ENCODE measurements at regions not wholly inside any gene's neighbourhood (a gene's known extent, or its start where the extent isn't known, plus 50 kb on each side); places are given as distances from the start of the nearest gene placed in this dataset.
A peak's percentile ranks its signal among the peaks of the same experiment; 100 is the strongest.

DNA sequence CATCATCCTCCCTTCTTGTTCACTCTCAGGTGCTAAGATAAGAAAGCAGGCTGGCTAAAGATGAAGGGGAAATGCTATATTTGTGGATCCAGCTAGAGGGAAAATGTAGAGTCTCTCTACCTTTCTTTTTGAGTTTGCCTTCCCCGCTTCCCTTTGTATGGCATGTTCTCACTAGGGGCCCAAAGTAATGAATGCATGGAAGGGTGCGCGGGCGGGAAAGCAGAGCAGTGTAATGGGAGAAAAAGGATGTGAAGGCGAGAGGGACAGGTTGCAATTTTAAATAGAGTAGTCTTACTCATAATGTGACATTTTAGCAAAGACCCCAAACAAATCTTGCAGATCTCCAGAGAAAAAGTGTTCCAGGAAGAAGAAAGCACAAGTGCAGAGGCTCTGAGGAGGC is 105.1 kb upstream of the ATP1B1 start:
- no peak overlapping the region for H3K27ac ChIP-seq (ENCODE audit: low read length)
- no peaks in the 10 kb centered on the region for H3K4me1 ChIP-seq (ENCODE audit: control insufficient read depth, insufficient read depth, low read length)
- no peaks in the 10 kb centered on the region for H3K27me3 ChIP-seq (ENCODE audit: control insufficient read depth, insufficient read depth, low read length)
- DNase-seq = no peak
- no peaks in the 10 kb centered on the region for H3K9me3 ChIP-seq (ENCODE audit: control insufficient read depth, low read depth, low read length)
- H3K4me3 ChIP-seq (ENCODE audit: low read length) = no peak overlapping the region
- 83% methylated on average over 1 of the region's 5 CpGs for WGBS (ENCODE audit: insufficient coverage, low lambda C conversion rate)
- no peaks in the 10 kb centered on the region for H3K36me3 ChIP-seq (ENCODE audit: control insufficient read depth, insufficient read depth, low read length)

GRCh38 chr1:169003864-169004516 is 102.5 kb upstream of the ATP1B1 start:
- H3K27ac ChIP-seq (ENCODE audit: low read length) = no peak overlapping the region
- DNase-seq = no peak
- no peaks in the 10 kb centered on the region for H3K9me3 ChIP-seq (ENCODE audit: control insufficient read depth, low read depth, low read length)
- H3K4me3 ChIP-seq (ENCODE audit: low read length) = no peak overlapping the region
- no peaks in the 10 kb centered on the region for H3K27me3 ChIP-seq (ENCODE audit: control insufficient read depth, insufficient read depth, low read length)
- H3K4me1 ChIP-seq (ENCODE audit: control insufficient read depth, insufficient read depth, low read length) = no peaks in the 10 kb centered on the region
- WGBS (ENCODE audit: insufficient coverage, low lambda C conversion rate) = no CpG with 5 or more reads among the region's 1 CpG
- H3K36me3 ChIP-seq (ENCODE audit: control insufficient read depth, insufficient read depth, low read length) = no peaks in the 10 kb centered on the region

DNA sequence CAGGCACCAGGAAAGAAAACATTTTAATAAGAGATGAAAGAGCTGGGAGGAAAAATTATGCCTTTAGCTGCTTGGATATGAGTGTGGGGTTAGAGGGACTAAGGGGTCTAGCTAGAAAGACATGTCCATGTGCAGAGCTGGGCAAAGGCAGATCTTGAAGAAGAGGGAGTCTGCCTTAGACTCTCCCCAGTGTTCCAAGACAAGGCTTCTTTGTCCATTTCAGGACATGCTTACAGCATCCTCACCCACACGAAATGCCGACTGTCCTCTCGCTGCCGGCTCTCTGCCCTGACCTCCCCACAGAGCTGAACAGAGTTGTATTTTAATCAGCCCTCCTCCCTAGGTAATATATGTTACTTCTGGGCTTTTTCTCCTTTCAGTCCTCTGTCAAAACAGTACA is 100.7 kb upstream of the ATP1B1 start:
- no CpG with 5 or more reads among the region's 4 CpGs for WGBS (ENCODE audit: insufficient coverage, low lambda C conversion rate)
- DNase-seq = no peak
- H3K36me3 ChIP-seq (ENCODE audit: control insufficient read depth, insufficient read depth, low read length) = no peaks in the 10 kb centered on the region

GRCh38 chr1:169009666-169010065 is 96.8 kb upstream of the ATP1B1 start:
- Histone ChIP-seq H3K27me3 (ENCODE audit: control insufficient read depth, insufficient read depth, low read length) (no peaks in the 10 kb centered on the region), H3K36me3 (ENCODE audit: control insufficient read depth, insufficient read depth, low read length) (no peaks in the 10 kb centered on the region), H3K4me3 (ENCODE audit: low read length) (no peak overlapping the region), H3K27ac (ENCODE audit: low read length) (no peak overlapping the region), H3K9me3 (ENCODE audit: control insufficient read depth, low read depth, low read length) (no peaks in the 10 kb centered on the region), H3K4me1 (ENCODE audit: control insufficient read depth, insufficient read depth, low read length) (no peaks in the 10 kb centered on the region)
- no peak for DNase-seq

More for the DNA sequence above, 100.7 kb upstream of the ATP1B1 start:
- H3K27me3 ChIP-seq (ENCODE audit: control insufficient read depth, insufficient read depth, low read length) = no peaks in the 10 kb centered on the region
- H3K9me3 ChIP-seq (ENCODE audit: control insufficient read depth, low read depth, low read length) = no peaks in the 10 kb centered on the region
- H3K4me3 ChIP-seq (ENCODE audit: low read length) = no peak overlapping the region
- H3K27ac ChIP-seq (ENCODE audit: low read length) = no peak overlapping the region
- H3K4me1 ChIP-seq (ENCODE audit: control insufficient read depth, insufficient read depth, low read length) = no peaks in the 10 kb centered on the region

- Histone ChIP-seq H3K9me3 (ENCODE audit: control insufficient read depth, low read depth, low read length) (no peaks in the 10 kb centered on the region), H3K27me3 (ENCODE audit: control insufficient read depth, insufficient read depth, low read length) (no peaks in the 10 kb centered on the region), H3K27ac (ENCODE audit: low read length) (no peak overlapping the region), H3K36me3 (ENCODE audit: control insufficient read depth, insufficient read depth, low read length) (no peaks in the 10 kb centered on the region), H3K4me3 (ENCODE audit: low read length) (no peak overlapping the region), H3K4me1 (ENCODE audit: control insufficient read depth, insufficient read depth, low read length) (no peaks in the 10 kb centered on the region)
- no peak for DNase-seq
- no CpG with 5 or more reads among the region's 2 CpGs for WGBS (ENCODE audit: insufficient coverage, low lambda C conversion rate)
Observed at GRCh38 chr1:169012416-169012815, 94.1 kb upstream of the ATP1B1 start.

DNA sequence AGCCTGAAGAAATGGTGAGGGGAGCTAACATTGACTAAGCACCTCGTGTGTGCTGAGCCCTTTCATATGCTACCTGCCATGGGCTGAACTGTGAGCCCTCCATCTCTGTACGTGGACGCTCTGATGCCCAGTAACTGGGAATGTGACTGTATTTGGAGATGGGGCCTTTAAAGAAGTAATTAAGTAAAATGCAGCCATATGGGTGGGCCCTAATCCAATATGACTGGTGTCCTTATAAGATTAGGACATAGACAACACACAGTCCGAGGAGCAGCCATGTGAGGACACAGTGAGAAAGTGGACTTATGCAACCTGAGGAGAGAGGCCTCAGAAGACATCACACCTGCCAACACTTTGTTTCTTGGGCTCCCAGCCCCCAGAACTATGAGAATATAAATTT is 92.7 kb upstream of the ATP1B1 start:
- H3K27ac ChIP-seq (ENCODE audit: low read length) = no peak overlapping the region
- no peak overlapping the region for H3K4me3 ChIP-seq (ENCODE audit: low read length)
- no peak for DNase-seq
- WGBS (ENCODE audit: insufficient coverage, low lambda C conversion rate) = no CpG with 5 or more reads among the region's 4 CpGs
- H3K4me1 ChIP-seq (ENCODE audit: control insufficient read depth, insufficient read depth, low read length) = peaks cover 10% of the 10 kb centered on the region
- no peaks in the 10 kb centered on the region for H3K9me3 ChIP-seq (ENCODE audit: control insufficient read depth, low read depth, low read length)
- H3K36me3 ChIP-seq (ENCODE audit: control insufficient read depth, insufficient read depth, low read length) = no peaks in the 10 kb centered on the region
- H3K27me3 ChIP-seq (ENCODE audit: control insufficient read depth, insufficient read depth, low read length) = no peaks in the 10 kb centered on the region

GRCh38 chr1:169015464-169015863 is 91.0 kb upstream of the ATP1B1 start:
- H3K4me3 ChIP-seq (ENCODE audit: low read length) = no peak overlapping the region
- DNase-seq = no peak
- no peaks in the 10 kb centered on the region for H3K27me3 ChIP-seq (ENCODE audit: control insufficient read depth, insufficient read depth, low read length)
- no peak overlapping the region for H3K27ac ChIP-seq (ENCODE audit: low read length)
- H3K4me1 ChIP-seq (ENCODE audit: control insufficient read depth, insufficient read depth, low read length) = peaks cover 21% of the 10 kb centered on the region
- no peaks in the 10 kb centered on the region for H3K9me3 ChIP-seq (ENCODE audit: control insufficient read depth, low read depth, low read length)
- no peaks in the 10 kb centered on the region for H3K36me3 ChIP-seq (ENCODE audit: control insufficient read depth, insufficient read depth, low read length)
- WGBS (ENCODE audit: insufficient coverage, low lambda C conversion rate) = 100% methylated on average over 1 of the region's 5 CpGs

DNA sequence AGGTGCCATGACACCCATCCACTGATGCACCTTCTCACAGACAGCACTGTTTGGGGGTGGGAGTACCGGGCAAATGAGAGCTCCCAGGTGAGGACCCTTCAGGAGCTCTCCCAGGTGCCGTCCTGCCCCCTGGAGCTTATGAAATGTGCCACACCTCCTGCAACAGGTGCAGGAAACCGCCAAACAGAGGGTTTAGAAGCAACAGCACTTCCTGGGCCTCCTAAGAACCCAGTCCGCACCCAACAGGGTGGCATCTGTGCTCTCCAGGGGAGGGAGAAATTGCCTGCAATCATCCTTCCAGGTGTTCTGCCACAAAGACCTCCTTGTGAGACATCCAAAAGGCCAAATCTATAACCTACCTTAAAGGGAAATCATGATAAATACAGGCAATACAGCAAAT is 87.7 kb upstream of the ATP1B1 start:
- Histone ChIP-seq H3K4me1 (ENCODE audit: control insufficient read depth, insufficient read depth, low read length) (peaks cover 21% of the 10 kb centered on the region), H3K4me3 (ENCODE audit: low read length) (no peak overlapping the region), H3K27me3 (ENCODE audit: control insufficient read depth, insufficient read depth, low read length) (no peaks in the 10 kb centered on the region), H3K36me3 (ENCODE audit: control insufficient read depth, insufficient read depth, low read length) (no peaks in the 10 kb centered on the region), H3K27ac (ENCODE audit: low read length) (peak overlapping the region; percentile 65), H3K9me3 (ENCODE audit: control insufficient read depth, low read depth, low read length) (no peaks in the 10 kb centered on the region)
- DNase-seq = peak in 1 of 2 donors; percentile 52
- no CpG with 5 or more reads among the region's 4 CpGs for WGBS (ENCODE audit: insufficient coverage, low lambda C conversion rate)

- peaks cover 21% of the 10 kb centered on the region for H3K4me1 ChIP-seq (ENCODE audit: control insufficient read depth, insufficient read depth, low read length)
- no peaks in the 10 kb centered on the region for H3K9me3 ChIP-seq (ENCODE audit: control insufficient read depth, low read depth, low read length)
- H3K27ac ChIP-seq (ENCODE audit: low read length) = peak overlapping the region; percentile 65
- peak; percentile 65 to 79 for DNase-seq
- no peaks in the 10 kb centered on the region for H3K27me3 ChIP-seq (ENCODE audit: control insufficient read depth, insufficient read depth, low read length)
- H3K36me3 ChIP-seq (ENCODE audit: control insufficient read depth, insufficient read depth, low read length) = no peaks in the 10 kb centered on the region
- H3K4me3 ChIP-seq (ENCODE audit: low read length) = no peak overlapping the region
- 50% methylated on average over 1 of the region's 3 CpGs for WGBS (ENCODE audit: insufficient coverage, low lambda C conversion rate)
Observed at GRCh38 chr1:169019419-169020058, 87.0 kb upstream of the ATP1B1 start.

DNA sequence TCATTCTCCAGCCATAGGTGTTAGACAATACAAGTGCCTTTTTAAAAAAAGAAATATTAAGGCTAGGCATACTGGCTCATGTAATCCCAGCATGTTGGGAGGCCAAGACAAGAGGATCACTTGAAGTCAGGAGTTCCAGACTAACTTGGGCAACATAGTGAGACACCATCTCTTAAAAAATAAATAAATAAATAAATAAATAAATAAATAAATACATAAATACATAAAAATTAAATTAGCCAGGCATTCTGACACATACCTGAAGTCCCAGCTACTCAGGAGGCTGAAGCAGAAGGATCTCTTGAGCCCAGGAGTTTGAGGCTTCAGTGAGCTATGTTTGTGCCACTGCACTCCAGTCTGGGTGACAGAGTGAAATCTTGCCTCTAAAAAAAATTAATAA is 85.8 kb upstream of the ATP1B1 start:
- H3K27ac ChIP-seq (ENCODE audit: low read length) = no peak overlapping the region
- no peaks in the 10 kb centered on the region for H3K36me3 ChIP-seq (ENCODE audit: control insufficient read depth, insufficient read depth, low read length)
- peaks cover 25% of the 10 kb centered on the region for H3K4me1 ChIP-seq (ENCODE audit: control insufficient read depth, insufficient read depth, low read length)
- H3K9me3 ChIP-seq (ENCODE audit: control insufficient read depth, low read depth, low read length) = no peaks in the 10 kb centered on the region
- H3K4me3 ChIP-seq (ENCODE audit: low read length) = no peak overlapping the region
- DNase-seq = no peak
- H3K27me3 ChIP-seq (ENCODE audit: control insufficient read depth, insufficient read depth, low read length) = no peaks in the 10 kb centered on the region

DNA sequence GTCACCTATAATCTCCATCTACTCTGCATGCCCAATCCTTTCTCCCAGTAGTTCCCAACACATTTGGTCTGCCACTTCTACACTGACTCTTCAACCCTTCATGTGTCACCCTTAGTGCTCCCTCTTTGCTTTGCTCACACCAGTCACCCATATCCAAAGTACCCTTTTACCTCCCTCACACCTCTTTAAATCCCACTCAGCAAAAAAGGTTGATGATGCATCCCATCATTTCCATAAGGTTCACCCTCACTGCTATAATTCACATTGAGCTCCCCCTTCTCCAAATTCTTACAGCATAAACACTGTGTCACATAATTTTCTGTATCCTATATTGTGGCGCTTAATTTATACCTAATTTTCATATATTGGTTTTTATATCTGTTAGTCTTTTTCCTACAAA is 83.8 kb upstream of the ATP1B1 start:
- Histone ChIP-seq H3K4me1 (ENCODE audit: control insufficient read depth, insufficient read depth, low read length) (peaks cover 25% of the 10 kb centered on the region), H3K4me3 (ENCODE audit: low read length) (no peak overlapping the region), H3K36me3 (ENCODE audit: control insufficient read depth, insufficient read depth, low read length) (no peaks in the 10 kb centered on the region), H3K9me3 (ENCODE audit: control insufficient read depth, low read depth, low read length) (no peaks in the 10 kb centered on the region), H3K27me3 (ENCODE audit: control insufficient read depth, insufficient read depth, low read length) (no peaks in the 10 kb centered on the region), H3K27ac (ENCODE audit: low read length) (no peak overlapping the region)
- no peak for DNase-seq
- WGBS (ENCODE audit: insufficient coverage, low lambda C conversion rate) = no CpG with 5 or more reads among the region's 1 CpG

Data from large intestine (tissue), 3 donors.